Endothelial cell of umbilical vein (primary cell): ENCODE measurements at regions not wholly inside any gene's neighbourhood (a gene's known extent, or its start where the extent isn't known, plus 50 kb on each side); places are given as distances from the start of the nearest gene placed in this dataset.

ENCODE experiments used
- CTCF ChIP-seq, 2 donors: IDR thresholded peaks; 1 replicate in 1 of 2; 2 replicates in 1 of 2; pipeline ENCODE4 v1.5.1; 2011; ENCODE audit warnings: low read length in 2 of 2, mild to moderate bottlenecking in 2 of 2, moderate library complexity in 2 of 2, control low read depth in 1 of 2, inconsistent platforms in 1 of 2, low read depth in 1 of 2; ENCODE audit not compliant: insufficient read depth in 1 of 2; ENCODE audit errors: extremely low read depth in 1 of 2
- MAX ChIP-seq: IDR thresholded peaks from 2 replicates; pipeline ENCODE4 v1.6.1; 2011; ENCODE audit not compliant: insufficient read depth, insufficient read length
- MYC ChIP-seq: IDR thresholded peaks from one replicate; pipeline ENCODE4 v1.6.1; 2011; ENCODE audit warnings: mild to moderate bottlenecking, low read depth, low read length
- POLR2A ChIP-seq: IDR thresholded peaks from 2 replicates; pipeline ENCODE4 v1.6.1; 2012; ENCODE audit warnings: low read depth, mild to moderate bottlenecking, control low read depth, low read length
- POLR2AphosphoS5 ChIP-seq: IDR thresholded peaks from 2 replicates; pipeline ENCODE4 v1.6.1; 2012; ENCODE audit warnings: low read depth, mild to moderate bottlenecking, control low read depth, low read length, moderate library complexity; ENCODE audit not compliant: insufficient read depth

GRCh38 chr14:65344011-65344410 is 68.5 kb upstream of the FUT8 start:
- TF ChIP-seq CTCF (IDR thresholded peaks at IDR 0.05; ENCODE audit: extremely low read depth in 1 of 2, insufficient read depth in 1 of 2, low read depth in 1 of 2, low read length in 2 of 2) (no peak), MAX (no peak), POLR2AphosphoS5 (no peak), MYC (no peak), POLR2A (no peak)
